Retinal pigment epithelial cell (primary cell): ENCODE measurements at regions not wholly inside any gene's neighbourhood (a gene's known extent, or its start where the extent isn't known, plus 50 kb on each side); places are given as distances from the start of the nearest gene placed in this dataset.

ENCODE experiments used
- DNase-seq: peaks from one replicate; pipeline ENCODE4 v3.0.0-alpha.2; 2010; ENCODE audit warnings: low read depth
- H3K4me3 ChIP-seq: 2 replicates; pipeline ENCODE4 v1.5.1; 2011; ENCODE audit warnings: mild to moderate bottlenecking, low read length, control low read depth, moderate library complexity
- TF ChIP-seq, protein P1 (sequence below): conservative IDR thresholded peaks from 2 replicates; pipeline ENCODE4 v1.5.1; 2011; ENCODE audit warnings: low read depth, low read length, control low read depth, inconsistent platforms

DNA sequence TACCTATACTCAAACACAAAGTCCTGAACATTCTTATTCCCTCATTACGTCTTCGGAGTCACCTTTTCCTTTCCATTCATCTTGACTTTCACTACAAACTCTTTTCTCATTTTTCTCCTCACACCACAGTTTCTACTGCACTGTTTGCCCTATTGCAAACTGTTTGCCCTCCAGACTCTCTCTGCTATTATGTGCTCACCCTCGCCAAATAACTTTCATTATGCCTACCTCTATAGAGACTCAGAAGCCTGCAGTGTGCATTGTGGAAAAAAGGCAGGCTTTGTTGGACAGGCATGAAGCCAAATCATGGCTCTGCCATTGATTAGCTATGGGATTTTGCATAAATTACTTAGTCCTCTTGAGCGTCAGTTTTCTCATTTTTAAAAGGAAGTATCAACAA is 246.6 kb upstream of the CCDC196 start:
- DNase-seq, result no peak
- no peak overlapping the region for H3K4me3 ChIP-seq
- TF ChIP-seq, protein P1, sequence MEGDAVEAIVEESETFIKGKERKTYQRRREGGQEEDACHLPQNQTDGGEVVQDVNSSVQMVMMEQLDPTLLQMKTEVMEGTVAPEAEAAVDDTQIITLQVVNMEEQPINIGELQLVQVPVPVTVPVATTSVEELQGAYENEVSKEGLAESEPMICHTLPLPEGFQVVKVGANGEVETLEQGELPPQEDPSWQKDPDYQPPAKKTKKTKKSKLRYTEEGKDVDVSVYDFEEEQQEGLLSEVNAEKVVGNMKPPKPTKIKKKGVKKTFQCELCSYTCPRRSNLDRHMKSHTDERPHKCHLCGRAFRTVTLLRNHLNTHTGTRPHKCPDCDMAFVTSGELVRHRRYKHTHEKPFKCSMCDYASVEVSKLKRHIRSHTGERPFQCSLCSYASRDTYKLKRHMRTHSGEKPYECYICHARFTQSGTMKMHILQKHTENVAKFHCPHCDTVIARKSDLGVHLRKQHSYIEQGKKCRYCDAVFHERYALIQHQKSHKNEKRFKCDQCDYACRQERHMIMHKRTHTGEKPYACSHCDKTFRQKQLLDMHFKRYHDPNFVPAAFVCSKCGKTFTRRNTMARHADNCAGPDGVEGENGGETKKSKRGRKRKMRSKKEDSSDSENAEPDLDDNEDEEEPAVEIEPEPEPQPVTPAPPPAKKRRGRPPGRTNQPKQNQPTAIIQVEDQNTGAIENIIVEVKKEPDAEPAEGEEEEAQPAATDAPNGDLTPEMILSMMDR, result no peak

DNA sequence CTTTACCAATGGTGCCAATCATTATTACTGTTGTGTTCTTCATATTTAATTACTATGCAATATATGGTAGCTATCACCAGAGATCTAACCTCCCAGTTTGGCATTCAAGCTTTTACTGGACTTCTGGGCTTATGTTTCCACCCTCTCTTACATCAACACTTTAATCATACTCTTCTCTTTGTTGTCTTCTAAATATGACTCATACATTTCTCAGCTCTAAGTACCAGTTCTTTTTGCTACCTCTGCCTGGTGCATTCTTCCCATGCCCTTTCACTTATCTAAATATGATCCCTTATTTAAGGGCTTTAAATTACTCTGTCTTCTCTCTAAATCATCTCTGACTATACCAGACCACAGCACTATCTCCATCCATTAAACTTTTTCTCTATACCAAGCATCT is 246.1 kb upstream of the CCDC196 start:
- TF ChIP-seq, protein P1, result no peak
- no peak for DNase-seq
- no peak overlapping the region for H3K4me3 ChIP-seq

DNA sequence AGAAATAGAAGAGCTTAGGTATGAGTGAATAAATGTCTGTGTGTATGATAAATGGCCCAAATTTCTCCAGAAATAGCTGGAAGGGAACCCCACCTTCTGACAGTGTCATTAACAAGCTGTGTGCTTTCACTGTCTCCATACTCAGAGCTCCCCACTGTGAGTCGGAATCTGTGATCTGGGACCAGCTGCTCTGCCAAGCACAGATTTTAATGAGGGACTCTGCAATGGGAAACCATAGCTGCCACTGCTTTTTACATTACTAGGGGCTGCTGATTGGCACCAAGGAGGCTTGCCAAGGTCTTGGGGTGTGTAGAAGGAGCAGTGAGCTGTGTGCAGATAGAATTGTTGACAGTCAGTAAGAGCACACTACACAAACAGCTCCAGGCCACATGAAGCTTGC is 244.2 kb upstream of the CCDC196 start:
- no peak for DNase-seq
- TF ChIP-seq, protein P1, result no peak

DNA sequence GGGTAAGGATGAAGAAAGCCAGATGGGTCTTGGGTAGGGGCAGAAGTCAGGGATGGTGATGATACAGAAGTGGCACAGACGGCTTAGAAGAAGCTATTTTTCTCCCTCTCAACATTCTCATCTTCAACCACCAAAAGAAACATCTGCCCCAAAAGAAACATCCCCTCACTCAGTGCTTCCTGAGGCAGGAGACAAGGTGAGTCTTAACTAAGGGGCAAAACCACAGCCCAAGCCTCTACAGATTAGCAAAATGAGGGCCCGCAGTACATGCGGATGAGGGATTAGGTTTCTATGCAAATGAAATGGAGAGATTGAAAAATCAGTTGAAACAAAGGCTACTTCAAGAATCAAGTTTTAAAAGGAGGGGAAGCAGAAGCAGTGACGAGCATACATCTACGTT is 241.3 kb upstream of the CCDC196 start:
- TF ChIP-seq, protein P1, result no peak

More for the DNA sequence above, 244.2 kb upstream of the CCDC196 start:
- no peak overlapping the region for H3K4me3 ChIP-seq

DNA sequence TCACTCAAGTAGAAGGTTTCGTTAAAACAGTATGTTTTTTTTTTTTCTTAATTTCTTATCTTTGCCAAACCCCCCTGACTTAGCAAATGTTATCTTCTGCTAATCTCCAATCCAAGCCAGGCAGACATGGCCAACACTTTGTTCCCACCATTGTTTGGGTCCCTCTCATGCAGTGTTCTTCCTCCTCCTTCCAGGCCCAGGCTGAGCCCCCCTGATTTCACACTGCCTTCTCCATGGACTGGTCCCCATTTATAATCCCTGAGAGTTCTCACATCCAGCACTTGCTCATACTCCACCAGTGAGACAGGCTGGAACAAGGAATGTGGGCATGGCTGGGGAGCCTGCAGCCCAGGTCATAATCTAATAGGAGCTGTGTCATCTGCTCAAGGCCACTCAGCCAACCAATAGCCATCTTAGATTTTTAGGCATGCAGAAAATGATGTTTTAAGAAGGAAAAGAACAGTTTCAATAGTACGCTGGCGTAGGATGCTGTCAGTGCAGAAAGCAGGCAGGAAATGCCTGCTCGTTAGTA is 238.4 kb upstream of the CCDC196 start:
- TF ChIP-seq, protein P1, result no peak
- no peak for DNase-seq
- no peak overlapping the region for H3K4me3 ChIP-seq

More for the DNA sequence above, 241.3 kb upstream of the CCDC196 start:
- no peak overlapping the region for H3K4me3 ChIP-seq
- no peak for DNase-seq

DNA sequence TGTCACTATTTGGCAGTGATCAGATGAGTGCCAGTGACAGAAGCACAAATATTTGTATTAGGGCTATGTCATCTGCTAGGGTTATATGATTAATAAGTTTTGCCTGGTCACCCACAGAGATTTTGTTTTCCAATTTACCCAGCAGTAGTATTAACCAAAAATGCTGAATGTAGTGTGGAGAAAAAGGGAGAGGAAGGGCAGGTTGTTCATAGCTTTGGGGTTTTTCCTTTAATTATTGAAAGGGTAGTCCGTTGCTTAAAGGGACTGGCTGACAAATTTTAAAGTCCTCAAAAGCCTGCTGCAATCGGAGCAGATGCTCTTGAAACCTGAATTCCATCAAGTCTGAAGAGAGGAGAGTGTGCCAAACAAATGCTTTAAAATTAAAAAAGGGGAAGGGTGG is 237.9 kb upstream of the CCDC196 start:
- H3K4me3 ChIP-seq, result no peak overlapping the region
- no peak for DNase-seq
- TF ChIP-seq, protein P1, result no peak

DNA sequence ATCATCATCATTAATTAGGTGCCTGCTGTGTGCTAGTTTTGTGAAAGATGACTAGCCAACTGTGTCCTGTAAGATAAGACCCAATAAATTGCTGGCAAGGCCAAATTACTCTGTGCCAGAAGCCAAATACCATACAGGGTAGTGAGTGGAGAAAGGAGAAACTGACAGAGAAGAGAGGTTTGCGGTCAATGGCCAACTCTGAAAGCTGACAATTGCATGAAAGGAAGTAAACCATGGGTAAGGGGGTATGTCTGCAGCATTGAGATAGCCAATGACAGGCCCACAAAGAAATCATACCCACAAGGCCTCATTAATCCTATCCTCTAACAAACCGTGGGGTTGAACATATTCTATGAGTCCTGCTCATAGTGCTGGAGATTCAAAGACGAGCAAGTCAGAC is 236.6 kb upstream of the CCDC196 start:
- TF ChIP-seq, protein P1, result no peak
- H3K4me3 ChIP-seq, result no peak overlapping the region
- DNase-seq, result no peak
